Urothelium cell line (cell line): ENCODE measurements at regions not wholly inside any gene's neighbourhood (a gene's known extent, or its start where the extent isn't known, plus 50 kb on each side); places are given as distances from the start of the nearest gene placed in this dataset.
A peak's percentile ranks its signal among the peaks of the same experiment; 100 is the strongest.

Source experiments
- DNase-seq: peaks from one replicate; pipeline ENCODE4 v3.0.0; 2011; ENCODE audit warnings: low spot score, mixed read lengths
- FAIRE-seq: peaks from 2 replicates; lab custom pipeline; 2011; peaks lifted over from hg19 to GRCh38; lab: Jason Lieb, UNC

- DNase-seq = no peak
- FAIRE-seq = no peak
These were observed 136.3 kb upstream of the MLIP start for GRCh38 chr6:53974941-53975340.

DNA sequence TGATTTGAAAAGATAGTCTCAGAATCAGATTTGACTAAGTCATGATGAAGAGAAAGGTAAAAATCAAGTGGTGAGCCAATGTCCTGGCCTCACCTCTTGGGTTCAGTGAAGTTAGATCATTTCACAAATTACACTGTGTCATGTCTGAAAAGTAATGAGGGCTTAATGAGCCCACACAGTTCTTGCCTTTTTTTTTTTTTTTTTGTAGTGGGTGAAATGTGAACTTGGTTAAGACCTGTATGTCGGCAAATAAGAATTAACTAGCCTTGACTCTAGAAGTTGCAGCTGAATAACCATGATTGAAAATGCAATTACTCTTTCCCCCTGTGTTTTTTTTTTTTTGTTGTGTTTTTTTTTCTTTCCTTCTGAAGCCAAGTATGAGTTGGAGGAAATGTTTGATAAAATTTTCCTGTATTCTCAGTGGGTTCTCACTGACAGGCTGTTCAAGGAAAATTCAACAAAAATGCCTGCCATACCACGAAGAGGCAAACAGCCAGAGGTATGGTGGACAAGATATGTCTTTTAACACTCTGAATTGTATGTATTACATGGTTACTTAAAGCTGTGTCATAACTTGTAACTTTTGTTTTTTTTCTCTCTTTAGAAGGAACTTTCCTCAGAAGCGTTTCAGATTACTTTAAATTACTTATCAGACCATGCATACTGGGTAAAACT lies 135.2 kb upstream of the MLIP start:
- DNase-seq (no peak), FAIRE-seq (no peak)

- DNase-seq (no peak), FAIRE-seq (no peak)
These were observed 133.7 kb upstream of the MLIP start for GRCh38 chr6:53977551-53977950.

DNA sequence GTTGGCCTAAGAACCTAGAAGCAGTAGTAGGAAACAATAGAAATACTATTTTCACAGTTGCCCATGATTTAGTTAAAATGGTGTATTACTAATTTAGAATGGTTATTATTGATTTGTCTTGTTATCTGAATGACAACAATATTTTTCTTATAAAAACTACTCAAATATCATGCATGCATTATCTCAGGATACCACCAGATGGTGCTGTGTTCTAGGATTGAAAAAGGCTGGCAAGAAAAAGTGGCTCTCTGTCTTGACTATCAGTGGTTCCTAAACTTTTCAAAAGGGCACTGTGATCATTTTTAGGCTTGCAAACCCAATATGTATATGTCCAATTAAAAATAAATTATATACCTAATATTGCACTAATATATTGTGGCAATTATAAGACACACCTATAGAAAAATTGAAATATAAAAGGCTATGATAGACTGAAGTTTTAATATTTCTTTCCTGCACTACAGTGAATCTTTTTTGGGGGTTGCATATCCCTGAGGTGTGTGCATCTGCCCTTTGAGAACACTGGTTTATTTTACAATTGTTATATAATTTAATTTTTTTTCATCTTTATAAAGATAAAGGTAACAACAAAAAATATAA lies 131.7 kb upstream of the MLIP start:
- DNase-seq (peak; percentile 52), FAIRE-seq (no peak)

DNA sequence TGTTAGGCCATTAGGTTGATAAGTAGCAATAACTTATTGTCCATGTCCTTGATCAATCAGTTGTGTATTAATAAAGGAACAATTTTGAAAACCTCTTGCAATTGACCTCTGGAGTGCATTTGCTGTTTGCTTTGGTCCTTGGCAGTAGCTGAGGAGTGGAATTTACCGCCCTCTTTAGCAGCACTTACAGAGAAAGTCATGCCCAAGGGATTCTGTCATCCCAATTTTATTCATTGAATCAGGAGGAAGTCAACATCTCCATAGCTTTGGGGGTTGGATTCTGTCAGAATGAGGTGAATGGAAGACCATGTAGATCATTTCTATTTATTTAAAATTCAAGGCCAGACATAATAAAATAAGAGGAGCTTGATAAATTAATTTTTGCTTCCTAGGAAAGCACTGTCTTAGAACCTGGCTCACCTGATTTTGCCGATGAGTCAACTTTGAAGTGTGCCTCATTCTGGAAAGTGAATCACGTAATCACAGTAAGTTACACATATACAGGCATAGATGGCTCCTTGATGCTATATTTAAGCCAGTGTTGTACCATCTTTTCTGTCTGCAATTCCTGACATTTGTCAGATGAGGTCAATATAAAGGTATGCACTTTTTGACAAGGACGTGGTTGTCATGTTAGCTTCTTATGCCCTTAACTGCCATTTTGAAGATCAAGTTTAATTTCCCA lies 128.7 kb upstream of the MLIP start:
- FAIRE-seq = peak; percentile 61
- peak; percentile 40 for DNase-seq

GRCh38 chr6:53983301-53983700 lies 127.9 kb upstream of the MLIP start:
- FAIRE-seq = peak; percentile 88
- DNase-seq = no peak

- peak; percentile 80 for DNase-seq
- FAIRE-seq = peak; percentile 55
These were observed 127.1 kb upstream of the MLIP start for GRCh38 chr6:53984163-53984562.

- FAIRE-seq = no peak
- peak; percentile 26 for DNase-seq
These were observed 126.7 kb upstream of the MLIP start for GRCh38 chr6:53984581-53984980.

GRCh38 chr6:53985366-53985765 lies 125.9 kb upstream of the MLIP start:
- DNase-seq (no peak), FAIRE-seq (no peak)

GRCh38 chr6:53986165-53986720 lies 125.0 kb upstream of the MLIP start:
- FAIRE-seq (no peak), DNase-seq (peak; percentile 49)

DNA sequence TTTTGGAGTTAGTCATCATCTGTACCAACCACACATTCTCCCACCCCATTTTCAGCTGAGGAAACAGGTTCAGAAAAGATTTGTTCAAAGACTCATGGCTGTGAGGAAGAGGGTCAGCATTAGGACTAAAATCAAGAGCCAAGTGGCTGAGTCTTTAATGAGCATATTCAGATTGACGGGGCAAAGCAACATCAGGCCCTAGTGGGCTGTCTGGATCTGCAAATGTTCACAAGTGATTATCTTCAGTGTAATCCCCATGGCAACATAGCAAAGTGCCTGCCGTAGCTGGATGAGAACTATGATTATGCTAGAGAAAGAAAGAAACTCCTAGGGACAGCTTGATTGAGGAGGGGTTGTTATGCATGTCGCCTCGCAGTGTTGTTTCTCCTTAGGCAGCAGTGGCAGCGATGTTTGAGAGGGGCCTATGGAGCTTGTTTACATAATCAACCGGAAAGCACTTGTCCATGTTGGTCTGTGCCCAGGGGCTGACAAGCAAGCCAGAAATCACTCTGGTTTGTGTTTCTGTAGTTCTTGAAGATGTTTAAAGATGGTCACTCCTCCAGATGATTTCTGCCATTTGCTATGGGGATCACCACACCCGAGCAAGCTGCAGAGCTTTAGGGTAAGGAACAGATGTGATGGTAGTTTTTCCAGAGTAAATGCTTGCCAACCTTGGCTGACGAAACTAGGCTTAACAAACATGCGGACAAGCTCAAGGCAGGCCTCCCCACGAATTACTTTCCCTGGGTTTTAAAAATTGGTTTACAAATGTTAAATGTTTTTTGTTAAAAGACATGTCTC lies 124.3 kb upstream of the MLIP start:
- FAIRE-seq = peak; percentile 79

GRCh38 chr6:53987522-53987888 lies 123.7 kb upstream of the MLIP start:
- DNase-seq = no peak
- FAIRE-seq = peak; percentile 62

More for the DNA sequence above, 124.3 kb upstream of the MLIP start:
- DNase-seq = no peak

DNA sequence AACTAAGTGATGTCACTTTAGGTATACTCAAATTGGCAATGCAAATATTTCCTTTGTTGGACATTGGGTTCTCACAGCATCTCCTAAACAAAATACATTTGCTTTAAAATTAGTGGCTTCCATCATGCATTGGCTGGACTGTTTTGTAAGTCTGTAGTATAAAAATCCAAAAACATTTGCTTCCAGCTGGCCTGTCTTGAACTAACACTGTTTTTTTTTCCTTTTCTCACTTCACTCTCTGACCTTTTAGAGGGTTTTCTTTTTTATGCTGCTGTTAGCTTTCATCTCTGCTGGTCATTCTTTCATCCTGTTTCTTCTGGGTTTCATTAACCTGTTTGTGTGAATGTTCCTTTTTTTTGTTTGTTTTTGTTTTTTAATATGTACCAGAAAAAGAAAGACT lies 121.7 kb upstream of the MLIP start:
- DNase-seq = no peak
- no peak for FAIRE-seq

- no peak for FAIRE-seq
- DNase-seq = no peak
These were observed 118.7 kb upstream of the MLIP start for GRCh38 chr6:53992522-53992921.

- no peak for FAIRE-seq
These were observed 117.0 kb upstream of the MLIP start for GRCh38 chr6:53994201-53994600.

GRCh38 chr6:53995935-53996334 lies 115.3 kb upstream of the MLIP start:
- DNase-seq (no peak), FAIRE-seq (no peak)

More at GRCh38 chr6:53994201-53994600, 117.0 kb upstream of the MLIP start:
- no peak for DNase-seq

- no peak for DNase-seq
- FAIRE-seq = no peak
These were observed 112.9 kb upstream of the MLIP start for GRCh38 chr6:53998303-53998702.

DNA sequence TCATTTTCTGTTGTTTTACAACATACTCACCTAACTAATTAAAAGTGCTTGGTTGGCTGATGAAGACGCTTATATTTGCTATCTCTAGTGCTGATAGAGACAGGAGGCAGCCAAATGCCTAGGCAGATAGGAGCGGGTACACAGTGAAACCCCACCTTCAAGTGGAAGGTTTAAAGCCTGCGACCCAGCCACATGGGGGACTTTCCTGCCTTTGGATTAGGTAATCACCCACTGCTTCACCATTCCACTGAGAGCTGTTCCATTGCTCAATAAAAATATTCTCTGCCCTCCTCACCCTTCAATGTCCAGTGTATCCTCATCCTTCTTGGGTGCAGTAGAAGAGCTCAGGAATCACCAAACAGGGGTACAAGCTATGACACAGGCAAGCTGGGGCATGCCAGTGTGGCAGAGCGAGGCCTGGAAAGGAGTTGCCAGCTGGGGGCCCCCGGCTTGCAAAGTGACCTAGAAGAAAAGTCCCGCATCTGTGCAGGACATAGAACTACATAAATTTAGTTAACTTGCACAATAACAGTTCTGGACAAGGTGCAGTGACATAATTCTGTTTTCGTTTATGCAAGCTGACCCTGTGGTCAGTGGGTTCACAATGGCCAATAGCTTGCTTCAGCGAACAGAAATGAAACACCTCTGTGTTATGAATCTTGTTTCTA lies 112.0 kb upstream of the MLIP start:
- FAIRE-seq (no peak), DNase-seq (no peak)

- FAIRE-seq (no peak), DNase-seq (no peak)
These were observed 109.1 kb upstream of the MLIP start for GRCh38 chr6:54002116-54002515.

DNA sequence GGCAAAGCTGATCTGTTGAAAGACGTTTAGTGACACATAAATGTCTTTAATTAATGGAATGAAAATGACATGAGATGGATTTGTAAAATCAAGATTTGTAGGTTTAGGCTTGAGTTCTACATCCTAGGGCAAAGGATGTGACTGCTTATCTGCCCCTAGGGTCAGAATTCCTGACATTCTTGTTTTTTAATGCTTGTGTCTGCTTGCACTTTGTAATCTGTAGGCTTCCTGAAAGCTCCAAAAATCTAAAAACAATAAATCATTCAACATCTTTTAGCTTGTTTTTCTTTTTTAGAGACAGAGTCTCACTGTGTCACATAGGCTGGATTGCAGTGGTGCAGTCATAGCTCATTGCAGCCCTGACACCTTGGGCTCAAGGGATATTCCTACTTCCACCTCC lies 107.9 kb upstream of the MLIP start:
- DNase-seq (no peak), FAIRE-seq (no peak)

GRCh38 chr6:54008589-54008988 lies 102.7 kb upstream of the MLIP start:
- FAIRE-seq (no peak), DNase-seq (no peak)
